Stimulated activated naive CD8-positive, alpha-beta T cell treated with anti-CD3 and anti-CD28 coated beads, Interleukin-15, Interleukin-2, amounts not matched to agents 100 U/mL and 50 U/mL, for 24 hours (primary cell): ENCODE measurements at regions not wholly inside any gene's neighbourhood (a gene's known extent, or its start where the extent isn't known, plus 50 kb on each side); places are given as distances from the start of the nearest gene placed in this dataset.
"Not testable (repeated sequence)": the region's sequence is repeated elsewhere in the genome, so short reads cannot be mapped to it uniquely, and the experiment has no call there.

Source experiments
- ATAC-seq: fragments of 150-1000 bp; cut with Tn5 transposase; one replicate; pipeline ENCODE4 v1.10.0; 2021
- DNase-seq: peaks from one replicate; pipeline ENCODE4 v3.0.0; 2021

GRCh38 chr11:13782390-13783075 is 114.1 kb downstream of the FAR1 start:
- ATAC-seq = no peak

GRCh38 chr11:13784441-13784840 is 116.0 kb downstream of the FAR1 start:
- no peak for DNase-seq
- no peak for ATAC-seq

More at GRCh38 chr11:13782390-13783075, 114.1 kb downstream of the FAR1 start:
- no peak for DNase-seq

- DNase-seq (no peak), ATAC-seq (no peak)
Observed at GRCh38 chr11:13784855-13785254, 116.4 kb downstream of the FAR1 start.

- ATAC-seq (no peak), DNase-seq (no peak)
Observed at GRCh38 chr11:13786688-13787087, 118.2 kb downstream of the FAR1 start.

- not testable (repeated sequence) for DNase-seq, ATAC-seq
Observed at GRCh38 chr11:13797616-13798015, 129.1 kb downstream of the FAR1 start.

- DNase-seq = no peak
- ATAC-seq = no peak
Observed at GRCh38 chr11:13800901-13801300, 132.4 kb downstream of the FAR1 start.

- DNase-seq (no peak), ATAC-seq (no peak)
Observed at GRCh38 chr11:13818325-13818724, 144.2 kb upstream of the SPON1 start.

GRCh38 chr11:13826505-13827278 is 135.8 kb upstream of the SPON1 start:
- ATAC-seq (no peak), DNase-seq (no peak)

- DNase-seq = no peak
- no peak for ATAC-seq
Observed at GRCh38 chr11:13831696-13832095, 130.8 kb upstream of the SPON1 start.

GRCh38 chr11:13834463-13834862 is 128.1 kb upstream of the SPON1 start:
- no peak for ATAC-seq
- DNase-seq = no peak

- no peak for ATAC-seq
- no peak for DNase-seq
Observed at GRCh38 chr11:13836666-13837065, 125.9 kb upstream of the SPON1 start.

GRCh38 chr11:13837286-13837685 is 125.2 kb upstream of the SPON1 start:
- peak; percentile 79 for ATAC-seq
- no peak for DNase-seq

- DNase-seq = no peak
- no peak for ATAC-seq
Observed at GRCh38 chr11:13841393-13841792, 121.1 kb upstream of the SPON1 start.

GRCh38 chr11:13848031-13848430 is 114.5 kb upstream of the SPON1 start:
- no peak for DNase-seq
- ATAC-seq = no peak

GRCh38 chr11:13850231-13851005 is 112.1 kb upstream of the SPON1 start:
- peak; percentile 61 for ATAC-seq
- DNase-seq = no peak

- DNase-seq (no peak), ATAC-seq (no peak)
Observed at GRCh38 chr11:13851691-13852090, 110.8 kb upstream of the SPON1 start.

- ATAC-seq = no peak
- no peak for DNase-seq
Observed at GRCh38 chr11:13852481-13852880, 110.0 kb upstream of the SPON1 start.

- ATAC-seq (no peak), DNase-seq (no peak)
Observed at GRCh38 chr11:13857828-13858227, 104.7 kb upstream of the SPON1 start.

- ATAC-seq (no peak), DNase-seq (no peak)
Observed at GRCh38 chr11:13859892-13860291, 102.6 kb upstream of the SPON1 start.

GRCh38 chr11:13861411-13861810 is 101.1 kb upstream of the SPON1 start:
- ATAC-seq (no peak), DNase-seq (no peak)

GRCh38 chr11:13862845-13863392 is 99.6 kb upstream of the SPON1 start:
- DNase-seq (no peak), ATAC-seq (no peak)

GRCh38 chr11:13868710-13869397 is 93.7 kb upstream of the SPON1 start:
- DNase-seq = no peak
- ATAC-seq = peak; percentile 97
